SKM-1 (cell line): ENCODE measurements at regions not wholly inside any gene's neighbourhood (a gene's known extent, or its start where the extent isn't known, plus 50 kb on each side); places are given as distances from the start of the nearest gene placed in this dataset.

Source experiments
- DNase-seq: peaks from one replicate; lab custom pipeline; 2025; ENCODE audit not compliant: unreplicated experiment; lab: John Stamatoyannopoulos, UW

- DNase-seq: peak; percentile 12
Measured at GRCh38 chrX:65034668-65035445, 58.6 kb upstream of the ZC4H2 start, which contains the start of gene ZC3H12B. TSS of gene ZC3H12B (plus strand) at chrX:65034826.

GRCh38 chrX:65034292-65034667 lies 58.0 kb upstream of the ZC4H2 start:
- no peak for DNase-seq
